Esophagus muscularis mucosa (tissue), 4 donors: ENCODE measurements at regions not wholly inside any gene's neighbourhood (a gene's known extent, or its start where the extent isn't known, plus 50 kb on each side); places are given as distances from the start of the nearest gene placed in this dataset.
"Not testable (repeated sequence)": the region's sequence is repeated elsewhere in the genome, so short reads cannot be mapped to it uniquely, and the experiment has no call there.

ENCODE experiments used
- DNase-seq: peaks from one replicate; pipeline ENCODE4 v3.0.0-alpha.2; 2017; ENCODE audit errors: extremely low spot score
- H3K27ac ChIP-seq, 4 donors: fragments of 200-600 bp; sonication (generic); replicated peaks in 1 of 4; 1 replicate in 3 of 4; 2 replicates in 1 of 4; pipeline ENCODE4 v1.5.1; 2016 to 2019; ENCODE audit warnings: mild to moderate bottlenecking in 1 of 4
- H3K27me3 ChIP-seq, 4 donors: fragments of 200-600 bp; sonication (generic); one replicate each; pipeline versions ENCODE4 v1.5.1 to v1.6.0; 2016 to 2019
- H3K36me3 ChIP-seq, 4 donors: fragments of 200-600 bp; sonication (generic); one replicate each; pipeline ENCODE4 v1.5.1; 2016 to 2019
- H3K4me1 ChIP-seq, 4 donors: fragments of 200-600 bp; sonication (generic); one replicate each; pipeline ENCODE4 v1.5.1; 2016 to 2019
- H3K4me3 ChIP-seq, 4 donors: fragments of 200-600 bp; sonication (generic); 1 replicate in 2 of 4; 2 replicates in 2 of 4; pipeline ENCODE4 v1.5.1; 2016 to 2019; ENCODE audit warnings: mild to moderate bottlenecking in 4 of 4, moderate library complexity in 1 of 4
- H3K9me3 ChIP-seq, 4 donors: fragments of 200-600 bp; sonication (generic); 1 replicate in 3 of 4; 2 replicates in 1 of 4; pipeline ENCODE4 v1.5.1; 2016 to 2019
- CTCF ChIP-seq, 3 experiments: fragments of 200-600 bp in 2 of 3; fragments of 450-650 bp in 1 of 3; sonication (generic) in 2 of 3; IDR thresholded peaks; one replicate each; pipeline ENCODE4 v1.5.1; 2017 to 2019; ENCODE audit warnings: antibody characterized with exemption in 3 of 3, mild to moderate bottlenecking in 2 of 3, moderate library complexity in 1 of 3
- EP300 ChIP-seq: sonication (generic); formaldehyde crosslinking; IDR thresholded peaks from one replicate; pipeline ENCODE4 v1.6.1; 2017; ENCODE audit warnings: antibody characterized with exemption
- POLR2A ChIP-seq: fragments of 450-650 bp; IDR thresholded peaks from one replicate; pipeline ENCODE4 v1.6.1; 2017; ENCODE audit warnings: antibody characterized with exemption, moderate library complexity, mild to moderate bottlenecking, low read depth
- POLR2AphosphoS5 ChIP-seq, 2 donors: sonication (generic); formaldehyde crosslinking; IDR thresholded peaks; one replicate each; pipeline ENCODE4 v1.6.1; 2017; ENCODE audit warnings: antibody characterized with exemption in 2 of 2
- WGBS: methylation state at CpG from one replicate; pipeline ENCODE4 v1.1.5; 2018; 5-methylcytosine and 5-hydroxymethylcytosine counted together
- intact Hi-C: fragments of 100-400 bp; cut with DNase I; formaldehyde crosslinking; loops from one replicate; pipeline ENCODE4 v1.15.1; 2023

GRCh38 chr1:188715566-188715965 is 1762.1 kb downstream of the BRINP3 start:
- Histone ChIP-seq H3K4me1 (no peaks in the 10 kb centered on the region), H3K27ac (no peak overlapping the region), H3K36me3 (no peaks in the 10 kb centered on the region), H3K4me3 (no peak overlapping the region), H3K27me3 (no peaks in the 10 kb centered on the region), H3K9me3 (no peaks in the 10 kb centered on the region)
- intact Hi-C loops: no loop called here
- WGBS: 66% methylated on average over 1 of the region's 1 CpG
- no peak for DNase-seq
- TF ChIP-seq POLR2AphosphoS5 (IDR thresholded peaks at IDR 0.05) (no peak), CTCF (IDR thresholded peaks at IDR 0.05) (no peak), EP300 (no peak), POLR2A (no peak)

- 82% methylated on average over 3 of the region's 3 CpGs for WGBS
- H3K27ac ChIP-seq: no peak overlapping the region
- no peaks in the 10 kb centered on the region for H3K27me3 ChIP-seq
- intact Hi-C loops: no loop called here
- DNase-seq: no peak
- no peaks in the 10 kb centered on the region for H3K36me3 ChIP-seq
- H3K4me1 ChIP-seq: no peaks in the 10 kb centered on the region
- no peak for TF ChIP-seq POLR2AphosphoS5 (IDR thresholded peaks at IDR 0.05)
- no peaks in the 10 kb centered on the region for H3K9me3 ChIP-seq
- H3K4me3 ChIP-seq: no peak overlapping the region
Observed at GRCh38 chr1:188719735-188720134, 1757.9 kb downstream of the BRINP3 start.

- Histone ChIP-seq H3K27ac (no peak overlapping the region), H3K36me3 (no peaks in the 10 kb centered on the region), H3K4me1 (no peaks in the 10 kb centered on the region), H3K4me3 (no peak overlapping the region), H3K9me3 (no peaks in the 10 kb centered on the region), H3K27me3 (no peaks in the 10 kb centered on the region)
- intact Hi-C loops: no loop called here
- DNase-seq: no peak
- TF ChIP-seq POLR2AphosphoS5 (IDR thresholded peaks at IDR 0.05) (no peak), POLR2A (no peak), CTCF (IDR thresholded peaks at IDR 0.05) (no peak), EP300 (no peak)
- WGBS: 80% methylated on average over 2 of the region's 2 CpGs
Observed at GRCh38 chr1:188723332-188724020, 1754.2 kb downstream of the BRINP3 start.

DNA sequence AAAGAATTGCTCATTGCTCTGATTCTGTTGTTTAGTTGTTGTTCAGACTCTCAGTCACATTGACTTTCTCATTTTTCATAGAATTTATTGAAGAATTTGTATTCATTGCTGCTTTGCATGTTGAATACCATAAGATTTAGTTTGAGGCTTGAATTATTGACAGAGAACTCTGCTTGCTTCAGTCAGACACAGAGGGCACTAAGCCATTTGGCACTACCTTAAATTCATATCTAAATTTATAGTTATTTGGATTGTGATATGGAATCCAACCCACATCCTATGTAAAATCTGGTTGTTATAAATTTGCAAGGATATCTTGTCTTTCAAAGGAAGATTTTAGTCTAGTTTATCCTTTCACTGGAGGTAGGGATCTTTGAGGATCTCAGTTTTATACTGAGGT is 1748.6 kb downstream of the BRINP3 start:
- Histone ChIP-seq H3K4me3 (no peak overlapping the region), H3K27me3 (no peaks in the 10 kb centered on the region), H3K27ac (no peak overlapping the region), H3K36me3 (no peaks in the 10 kb centered on the region), H3K4me1 (no peaks in the 10 kb centered on the region), H3K9me3 (no peaks in the 10 kb centered on the region)
- TF ChIP-seq POLR2AphosphoS5 (IDR thresholded peaks at IDR 0.05) (no peak), CTCF (IDR thresholded peaks at IDR 0.05) (no peak), EP300 (no peak)
- intact Hi-C loops: no loop called here
- DNase-seq: no peak

DNA sequence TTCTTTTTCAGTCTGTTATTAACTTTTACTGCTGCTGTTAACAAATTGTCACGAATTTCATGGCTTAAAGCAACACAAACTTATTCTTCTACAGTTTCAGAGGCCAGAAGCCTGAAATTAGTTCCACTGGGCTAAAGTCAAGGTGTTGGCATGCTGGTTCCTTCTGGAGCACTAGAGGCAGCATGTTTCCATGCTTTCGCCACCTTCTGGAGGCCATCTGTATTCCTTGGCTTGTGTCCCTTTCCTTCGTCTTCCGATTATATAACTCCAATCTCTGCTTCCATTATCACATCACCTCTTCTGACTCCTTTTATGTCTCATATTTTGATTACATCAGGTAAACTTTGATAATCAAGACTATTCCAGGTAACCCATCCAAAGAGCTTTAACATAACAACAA is 1742.1 kb downstream of the BRINP3 start:
- no peak for TF ChIP-seq CTCF (IDR thresholded peaks at IDR 0.05)
- no peak for TF ChIP-seq EP300
- TF ChIP-seq POLR2AphosphoS5 (IDR thresholded peaks at IDR 0.05): no peak
- no peak for TF ChIP-seq POLR2A
- no peak overlapping the region for H3K4me3 ChIP-seq
- intact Hi-C loops: no loop called here
- H3K27ac ChIP-seq: no peak overlapping the region
- no peak for DNase-seq
- H3K36me3 ChIP-seq: no peaks in the 10 kb centered on the region
- 95% methylated on average over 4 of the region's 4 CpGs for WGBS
- H3K4me1 ChIP-seq: no peaks in the 10 kb centered on the region
- H3K9me3 ChIP-seq: no peaks in the 10 kb centered on the region
- H3K27me3 ChIP-seq: no peaks in the 10 kb centered on the region

GRCh38 chr1:188749275-188749674 is 1728.4 kb downstream of the BRINP3 start:
- H3K27me3 ChIP-seq, H3K4me3 ChIP-seq, H3K36me3 ChIP-seq, H3K9me3 ChIP-seq, DNase-seq, H3K4me1 ChIP-seq, H3K27ac ChIP-seq, intact Hi-C loops: not testable (repeated sequence)
- WGBS: 52% methylated on average over 3 of the region's 3 CpGs

DNA sequence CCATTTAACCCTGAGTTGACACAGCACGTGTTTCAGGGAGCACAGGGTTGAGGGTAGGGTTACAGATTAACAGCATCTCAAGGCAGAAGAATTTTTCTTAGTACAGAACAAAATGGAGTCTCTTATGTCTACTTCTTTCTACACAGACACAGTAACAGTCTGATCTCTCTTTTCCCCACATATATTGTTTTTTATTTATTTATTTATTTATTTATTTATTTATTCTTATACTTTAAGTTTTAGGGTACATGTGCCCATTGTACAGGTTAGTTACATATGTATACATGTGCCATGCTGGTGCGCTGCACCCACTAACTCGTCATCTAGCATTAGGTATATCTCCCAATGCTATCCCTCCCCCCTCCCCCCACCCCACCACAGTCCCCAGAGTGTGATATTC is 1725.6 kb downstream of the BRINP3 start:
- intact Hi-C loops, DNase-seq, H3K9me3 ChIP-seq, H3K36me3 ChIP-seq, H3K4me3 ChIP-seq, H3K4me1 ChIP-seq, H3K27ac ChIP-seq, H3K27me3 ChIP-seq: not testable (repeated sequence)
- WGBS: 84% methylated on average over 3 of the region's 3 CpGs

DNA sequence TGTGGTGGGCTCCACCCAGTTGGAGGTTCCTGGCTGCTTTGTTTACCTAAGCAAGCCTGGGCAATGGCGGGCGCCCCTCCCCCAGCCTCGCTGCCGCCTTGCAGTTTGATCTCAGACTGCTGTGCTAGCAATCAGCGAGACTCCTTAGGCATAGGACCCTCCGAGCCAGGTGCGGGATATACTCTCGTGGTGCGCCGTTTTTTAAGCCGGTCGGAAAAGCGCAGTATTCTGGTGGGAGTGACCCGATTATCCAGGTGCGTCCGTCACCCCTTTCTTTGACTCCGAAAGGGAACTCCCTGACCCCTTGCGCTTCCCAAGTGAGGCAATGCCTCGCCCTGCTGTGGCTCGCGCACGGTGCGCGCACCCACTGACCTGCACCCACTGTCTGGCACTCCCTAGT is 1719.9 kb downstream of the BRINP3 start:
- H3K27ac ChIP-seq, H3K27me3 ChIP-seq, H3K36me3 ChIP-seq, H3K9me3 ChIP-seq, H3K4me1 ChIP-seq, H3K4me3 ChIP-seq, intact Hi-C loops, DNase-seq: not testable (repeated sequence)
- 98% methylated on average over 23 of the region's 24 CpGs for WGBS
